Suppressor macrophage (primary cell): ENCODE measurements at regions not wholly inside any gene's neighbourhood (a gene's known extent, or its start where the extent isn't known, plus 50 kb on each side); places are given as distances from the start of the nearest gene placed in this dataset.
"Not testable (repeated sequence)": the region's sequence is repeated elsewhere in the genome, so short reads cannot be mapped to it uniquely, and the experiment has no call there.

Experiments used
- DNase-seq, 4 experiments: peaks; one replicate each; pipeline ENCODE4 v3.0.0-alpha.2; 2020 to 2022

GRCh38 chr6:118367314-118367713 lies 180.8 kb upstream of the PLN start:
- DNase-seq: no peak

- no peak for DNase-seq
These were observed 177.4 kb upstream of the PLN start for GRCh38 chr6:118370722-118371121.

- DNase-seq: no peak
These were observed 176.1 kb upstream of the PLN start for GRCh38 chr6:118371955-118372354.

GRCh38 chr6:118372413-118372812 lies 175.7 kb upstream of the PLN start:
- peak in 3 of 4 experiments; percentile 9 to 19 (median 9) for DNase-seq

- DNase-seq: no peak
These were observed 170.2 kb upstream of the PLN start for GRCh38 chr6:118377711-118378414.

- not testable (repeated sequence) for DNase-seq
These were observed 167.5 kb upstream of the PLN start for GRCh38 chr6:118380620-118381019.

- DNase-seq: no peak
These were observed 166.0 kb upstream of the PLN start for GRCh38 chr6:118382126-118382525.

- no peak for DNase-seq
These were observed 164.2 kb upstream of the PLN start for GRCh38 chr6:118383924-118384323.

GRCh38 chr6:118386975-118387374 lies 161.1 kb upstream of the PLN start:
- no peak for DNase-seq

- no peak for DNase-seq
These were observed 160.0 kb upstream of the PLN start for GRCh38 chr6:118387921-118388701.

GRCh38 chr6:118391086-118391485 lies 157.0 kb upstream of the PLN start:
- no peak for DNase-seq

GRCh38 chr6:118394106-118394505 lies 154.0 kb upstream of the PLN start:
- DNase-seq: no peak

GRCh38 chr6:118396969-118397368 lies 151.1 kb upstream of the PLN start:
- no peak for DNase-seq

GRCh38 chr6:118397671-118398465 lies 150.2 kb upstream of the PLN start:
- no peak for DNase-seq

- no peak for DNase-seq
These were observed 148.0 kb upstream of the PLN start for GRCh38 chr6:118400098-118400497.

GRCh38 chr6:118400582-118400981 lies 147.5 kb upstream of the PLN start:
- DNase-seq: no peak

- DNase-seq: no peak
These were observed 146.6 kb upstream of the PLN start for GRCh38 chr6:118401325-118401975.

GRCh38 chr6:118403036-118403435 lies 145.1 kb upstream of the PLN start:
- DNase-seq: no peak

- DNase-seq: no peak
These were observed 139.2 kb upstream of the PLN start for GRCh38 chr6:118408863-118409262.

GRCh38 chr6:118410001-118410400 lies 138.1 kb upstream of the PLN start:
- no peak for DNase-seq
